IgD-negative memory B cell (primary cell): ENCODE measurements at regions not wholly inside any gene's neighbourhood (a gene's known extent, or its start where the extent isn't known, plus 50 kb on each side); places are given as distances from the start of the nearest gene placed in this dataset.
"Not testable (repeated sequence)": the region's sequence is repeated elsewhere in the genome, so short reads cannot be mapped to it uniquely, and the experiment has no call there.

ENCODE experiments used
- H3K27ac Mint-ChIP-seq, 3 donors: one replicate each; pipeline ENCODE4 v1.8.0; 2020 to 2022; ENCODE audit warnings: mild to moderate bottlenecking in 3 of 3, mixed read lengths in 3 of 3, moderate library complexity in 1 of 3
- H3K27me3 Mint-ChIP-seq: one replicate; pipeline ENCODE4 v1.8.0; 2021; ENCODE audit warnings: mixed read lengths
- H3K36me3 Mint-ChIP-seq: one replicate; pipeline ENCODE4 v1.8.0; 2020; ENCODE audit warnings: mild to moderate bottlenecking, mixed read lengths
- H3K4me1 Mint-ChIP-seq, 3 donors: one replicate each; pipeline ENCODE4 v1.8.0; 2020 to 2022; ENCODE audit warnings: mixed read lengths in 3 of 3, mild to moderate bottlenecking in 1 of 3
- H3K4me3 Mint-ChIP-seq, 4 donors: one replicate each; pipeline ENCODE4 v1.8.0; 2020 to 2022; ENCODE audit warnings: mild to moderate bottlenecking in 4 of 4, mixed read lengths in 4 of 4, moderate library complexity in 3 of 4
- H3K9me3 Mint-ChIP-seq, 3 donors: one replicate each; pipeline ENCODE4 v1.8.0; 2020 to 2021; ENCODE audit warnings: mixed read lengths in 3 of 3, mild to moderate bottlenecking in 1 of 3

DNA sequence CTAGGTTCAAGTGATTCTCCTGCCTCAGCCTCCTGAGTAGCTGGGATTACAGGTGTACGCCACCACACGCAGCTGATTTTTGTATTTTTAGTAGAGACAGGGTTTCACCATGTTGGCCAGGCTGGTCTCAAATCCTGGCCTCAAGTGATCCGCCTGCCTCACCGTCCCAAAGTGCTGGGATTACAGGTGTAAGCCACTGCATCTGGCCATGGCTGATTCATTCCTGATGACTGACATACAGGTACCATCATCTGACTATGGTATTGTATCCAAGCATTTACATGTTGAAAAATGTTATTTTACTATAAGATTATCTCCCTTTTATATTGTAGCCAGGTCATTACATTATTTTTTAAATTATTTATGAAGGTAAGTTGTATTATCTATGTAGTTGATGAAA lies 180.5 kb downstream of the NRP2 start:
- H3K36me3 Mint-ChIP-seq, H3K4me1 Mint-ChIP-seq: not testable (repeated sequence)
- H3K27me3 Mint-ChIP-seq: peaks cover 20% of the 10 kb centered on the region

DNA sequence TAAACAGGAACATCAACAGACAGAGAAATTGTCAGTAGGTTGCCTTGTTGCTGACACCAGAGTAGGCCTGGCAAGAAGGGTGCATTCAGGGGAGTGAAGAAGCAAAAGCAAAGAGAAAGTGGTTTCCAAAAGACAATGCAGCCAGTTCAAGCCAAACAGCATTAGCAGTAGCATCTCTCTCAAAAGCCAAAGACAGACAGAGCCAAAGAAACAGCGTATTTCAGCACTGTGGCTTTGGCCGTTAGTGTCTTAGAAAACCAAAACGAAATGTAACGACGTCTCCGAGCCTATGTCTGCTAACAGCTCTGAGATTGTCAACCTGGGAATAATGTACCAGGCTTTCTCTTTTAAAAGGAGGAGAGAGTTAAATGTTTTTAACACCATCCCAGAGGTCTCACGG lies 178.6 kb downstream of the NRP2 start:
- Mint-ChIP-seq H3K27ac (no peak overlapping the region), H3K4me1 (peaks cover 0 to 10% (median 0%) of the 10 kb centered on the region in 3 donors), H3K27me3 (peaks cover 21% of the 10 kb centered on the region), H3K4me3 (no peak overlapping the region), H3K36me3 (peaks cover 2% of the 10 kb centered on the region), H3K9me3 (no peaks in the 10 kb centered on the region)

More for the DNA sequence above, 180.5 kb downstream of the NRP2 start:
- H3K9me3 Mint-ChIP-seq, H3K27ac Mint-ChIP-seq, H3K4me3 Mint-ChIP-seq: not testable (repeated sequence)

DNA sequence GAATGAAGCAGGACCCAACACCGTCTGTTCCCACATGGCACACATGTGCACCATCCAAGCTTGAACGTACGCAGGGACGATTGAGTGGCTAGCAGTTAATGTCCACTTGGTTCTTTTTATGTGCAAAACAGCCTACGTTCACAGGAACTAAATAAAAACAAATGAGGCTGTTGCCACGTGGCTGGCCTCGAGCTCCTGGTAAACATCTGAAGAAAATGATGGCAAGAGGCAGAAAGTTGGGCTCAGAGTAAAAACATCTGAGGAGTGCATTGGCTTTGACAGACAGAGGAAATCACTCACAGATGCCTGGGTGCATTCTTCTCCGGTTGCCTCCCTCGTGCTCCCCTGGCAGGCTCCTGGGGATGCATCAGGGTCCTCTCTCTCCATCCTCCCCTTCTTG lies 177.9 kb downstream of the NRP2 start:
- H3K36me3 Mint-ChIP-seq: peaks cover 4% of the 10 kb centered on the region
- H3K27ac Mint-ChIP-seq: no peak overlapping the region
- H3K4me1 Mint-ChIP-seq: peaks cover 0 to 10% (median 0%) of the 10 kb centered on the region in 3 donors
- H3K27me3 Mint-ChIP-seq: peaks cover 21% of the 10 kb centered on the region
- peak overlapping the region in 1 of 4 donors; percentile 46 for H3K4me3 Mint-ChIP-seq
- peaks cover 2 to 4% (median 3%) of the 10 kb centered on the region in 3 donors for H3K9me3 Mint-ChIP-seq

DNA sequence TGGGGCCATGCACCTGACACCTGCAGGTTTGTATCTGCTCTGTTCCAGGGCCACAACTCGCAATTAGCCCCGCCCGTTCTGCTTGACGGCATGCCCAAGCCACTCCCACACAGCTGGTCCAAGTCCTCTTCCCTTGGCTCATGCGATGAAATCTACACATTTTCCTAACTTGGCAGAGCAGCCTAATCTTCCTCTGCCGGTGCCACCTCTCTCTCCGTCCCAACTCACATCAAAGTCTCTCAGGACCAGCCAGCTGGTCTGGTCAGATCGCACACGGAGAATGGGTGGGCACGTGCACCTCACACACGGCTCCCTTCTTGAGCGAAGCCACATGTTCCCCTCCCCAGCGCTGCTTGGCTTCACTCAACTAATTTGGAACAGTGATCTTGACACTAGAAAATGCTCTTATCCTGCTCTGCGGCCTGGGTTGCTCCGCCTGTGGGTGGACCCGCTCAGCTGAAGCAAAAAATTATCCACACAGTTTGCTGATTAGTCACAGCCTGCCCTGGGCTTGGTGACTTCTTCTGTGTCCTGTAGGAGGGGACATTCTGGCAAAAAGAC lies 176.7 kb downstream of the NRP2 start:
- peaks cover 2 to 4% (median 3%) of the 10 kb centered on the region in 3 donors for H3K9me3 Mint-ChIP-seq
- H3K4me3 Mint-ChIP-seq: no peak overlapping the region
- peaks cover 0 to 10% (median 0%) of the 10 kb centered on the region in 3 donors for H3K4me1 Mint-ChIP-seq
- peaks cover 19% of the 10 kb centered on the region for H3K27me3 Mint-ChIP-seq
- H3K27ac Mint-ChIP-seq: no peak overlapping the region
- peaks cover 4% of the 10 kb centered on the region for H3K36me3 Mint-ChIP-seq

DNA sequence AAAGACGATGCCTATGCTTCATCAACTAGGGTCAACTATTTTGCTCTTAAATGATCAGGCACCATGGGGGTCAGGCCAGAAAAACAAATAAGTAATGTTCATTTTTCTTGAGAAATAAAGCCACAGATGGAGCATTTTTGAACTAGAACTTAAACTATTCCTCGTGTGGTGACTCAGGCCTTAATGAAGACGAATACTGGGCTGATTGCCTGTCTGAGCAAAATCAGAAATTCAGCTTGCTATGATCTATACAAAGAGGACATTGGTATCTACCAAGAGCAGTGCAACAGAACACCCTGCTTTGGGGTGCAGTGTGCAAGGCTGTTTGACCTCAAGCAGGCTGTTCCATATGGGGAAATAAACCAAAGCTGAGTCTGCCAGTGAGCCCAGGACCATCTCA lies 176.0 kb downstream of the NRP2 start:
- peaks cover 0 to 10% (median 0%) of the 10 kb centered on the region in 3 donors for H3K4me1 Mint-ChIP-seq
- peaks cover 4% of the 10 kb centered on the region for H3K36me3 Mint-ChIP-seq
- no peak overlapping the region for H3K27ac Mint-ChIP-seq
- H3K27me3 Mint-ChIP-seq: peaks cover 19% of the 10 kb centered on the region
- no peak overlapping the region for H3K4me3 Mint-ChIP-seq
- H3K9me3 Mint-ChIP-seq: peaks cover 2 to 4% (median 3%) of the 10 kb centered on the region in 3 donors

DNA sequence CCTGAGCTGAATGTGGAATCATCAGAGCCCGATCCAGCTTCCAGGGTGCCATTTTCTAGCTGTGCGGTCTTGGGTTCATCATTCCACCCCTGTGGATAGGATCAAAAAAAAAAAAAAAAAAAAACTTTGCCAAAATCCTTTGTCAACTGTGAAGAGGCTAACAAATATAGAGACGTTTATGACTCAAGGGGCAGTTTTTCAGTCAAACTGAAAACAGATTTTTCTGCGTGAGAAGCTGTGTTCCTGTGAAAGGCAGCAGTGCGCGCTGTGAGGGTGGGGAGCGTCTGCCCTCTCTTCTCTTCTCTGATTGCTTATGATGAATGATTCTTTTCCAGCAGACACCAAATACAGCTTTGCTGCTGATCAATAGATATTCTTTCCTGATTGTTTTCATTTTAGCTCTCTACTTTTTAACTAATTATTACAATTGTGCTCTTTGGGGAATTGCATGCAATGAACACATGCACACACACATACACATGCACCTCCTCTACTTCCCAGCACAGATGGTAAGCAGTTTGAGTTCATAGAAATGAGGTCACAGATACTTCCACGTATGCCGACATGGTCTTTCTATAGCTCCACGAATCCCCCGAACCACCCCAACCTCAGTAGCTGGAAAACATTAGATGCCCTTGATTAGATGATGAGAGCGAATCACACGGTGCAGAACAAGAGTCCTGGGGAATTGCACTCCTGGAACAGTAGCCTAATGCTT lies 175.4 kb downstream of the NRP2 start:
- Mint-ChIP-seq H3K9me3 (peaks cover 2 to 4% (median 3%) of the 10 kb centered on the region in 3 donors), H3K4me3 (no peak overlapping the region), H3K36me3 (peaks cover 4% of the 10 kb centered on the region), H3K27ac (no peak overlapping the region), H3K27me3 (peaks cover 19% of the 10 kb centered on the region), H3K4me1 (peaks cover 0 to 10% (median 0%) of the 10 kb centered on the region in 3 donors)

DNA sequence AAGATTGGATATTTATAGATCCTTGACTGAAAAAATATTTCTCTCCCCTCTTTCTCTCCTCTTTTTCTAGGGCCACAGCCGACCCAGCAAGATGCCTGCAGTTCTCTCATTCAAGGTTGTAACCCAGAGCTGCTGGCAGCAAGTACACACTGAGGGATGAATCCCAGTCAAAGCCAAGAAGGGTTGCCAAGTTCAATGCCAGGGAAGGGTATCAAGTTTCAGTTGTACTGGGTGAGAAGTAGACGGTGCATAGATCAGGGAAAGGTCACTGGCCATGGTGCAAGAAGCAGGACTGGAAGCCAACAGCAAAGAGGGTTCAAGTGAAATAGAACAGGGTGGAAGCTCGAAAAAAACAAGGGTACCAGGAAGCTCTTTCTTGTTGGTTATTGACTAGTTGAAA lies 170.2 kb downstream of the NRP2 start:
- Mint-ChIP-seq H3K4me1 (no peaks in the 10 kb centered on the region), H3K27ac (no peak overlapping the region)

DNA sequence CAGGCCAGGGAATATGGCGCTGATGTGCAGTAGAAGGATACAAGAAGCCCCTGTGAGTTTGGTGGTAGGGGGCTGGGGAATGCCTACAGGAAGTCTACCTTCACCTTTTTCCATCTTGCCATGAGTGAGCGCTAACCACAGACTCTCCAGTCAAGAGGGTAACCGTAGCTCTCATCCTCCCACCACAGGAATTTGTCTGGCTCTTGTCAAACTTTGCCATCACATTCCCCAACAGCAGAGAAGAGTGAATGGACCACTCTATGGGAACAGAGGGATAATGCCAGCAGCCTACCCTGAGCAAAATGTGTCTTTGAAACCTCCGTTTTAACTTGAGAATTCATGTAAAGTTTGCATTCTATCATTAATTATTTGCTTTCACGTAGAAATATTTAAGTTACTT lies 168.3 kb downstream of the NRP2 start:
- no peaks in the 10 kb centered on the region for H3K4me1 Mint-ChIP-seq
- peaks cover 2 to 3% (median 2%) of the 10 kb centered on the region in 3 donors for H3K9me3 Mint-ChIP-seq
- H3K36me3 Mint-ChIP-seq: peaks cover 2% of the 10 kb centered on the region
- no peak overlapping the region for H3K4me3 Mint-ChIP-seq
- peaks cover 6% of the 10 kb centered on the region for H3K27me3 Mint-ChIP-seq
- no peak overlapping the region for H3K27ac Mint-ChIP-seq

More for the DNA sequence above, 170.2 kb downstream of the NRP2 start:
- Mint-ChIP-seq H3K27me3 (peaks cover 3% of the 10 kb centered on the region), H3K36me3 (peaks cover 3% of the 10 kb centered on the region), H3K4me3 (no peak overlapping the region), H3K9me3 (peaks cover 2 to 4% (median 3%) of the 10 kb centered on the region in 3 donors)

DNA sequence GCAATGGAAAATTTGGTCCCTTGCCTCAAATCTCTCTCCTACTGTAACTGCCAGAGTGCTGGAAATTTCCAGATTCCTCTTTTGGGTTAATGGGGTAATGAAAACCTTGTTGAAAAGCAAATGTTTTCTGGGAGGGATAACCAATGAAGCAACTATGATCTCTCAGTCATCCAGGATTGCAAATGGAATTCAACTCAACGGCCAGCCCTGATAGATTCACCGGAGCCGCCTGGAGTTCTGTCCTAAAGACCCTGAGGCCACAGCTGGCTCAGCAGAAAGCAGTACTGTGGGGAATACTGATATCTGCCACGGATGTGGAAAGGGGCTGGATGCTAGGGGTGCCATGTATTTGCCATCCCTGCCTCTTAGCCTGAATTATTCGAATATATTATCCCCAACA lies 167.8 kb downstream of the NRP2 start:
- H3K36me3 Mint-ChIP-seq: no peaks in the 10 kb centered on the region
- no peak overlapping the region for H3K4me3 Mint-ChIP-seq
- H3K9me3 Mint-ChIP-seq: no peaks in the 10 kb centered on the region
- no peaks in the 10 kb centered on the region for H3K4me1 Mint-ChIP-seq
- peaks cover 6% of the 10 kb centered on the region for H3K27me3 Mint-ChIP-seq
- H3K27ac Mint-ChIP-seq: no peak overlapping the region

DNA sequence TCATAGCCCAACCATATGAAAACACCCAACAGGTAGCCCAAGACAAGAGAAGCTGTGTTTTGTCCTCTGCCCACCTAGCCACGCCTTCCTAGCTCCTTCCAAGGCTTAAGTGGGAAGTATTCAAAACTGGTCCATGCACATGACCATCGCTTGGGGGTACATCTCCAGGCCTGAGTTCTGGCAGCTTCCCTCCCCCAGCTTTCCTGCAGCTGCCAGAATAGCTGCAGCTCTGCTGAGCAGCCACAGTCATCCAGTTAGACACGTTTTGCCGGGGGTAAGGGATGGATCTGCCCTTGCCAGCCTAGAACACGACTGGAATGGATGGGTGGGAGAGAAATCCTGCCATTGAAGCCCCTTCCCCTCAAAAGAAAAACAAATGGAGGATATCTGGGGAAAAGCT lies 166.8 kb downstream of the NRP2 start:
- H3K4me1 Mint-ChIP-seq: peaks cover 0 to under 1% (median 0%) of the 10 kb centered on the region in 3 donors
- no peaks in the 10 kb centered on the region for H3K36me3 Mint-ChIP-seq
- no peaks in the 10 kb centered on the region for H3K9me3 Mint-ChIP-seq
- H3K27me3 Mint-ChIP-seq: peaks cover 6% of the 10 kb centered on the region
- H3K27ac Mint-ChIP-seq: no peak overlapping the region
- H3K4me3 Mint-ChIP-seq: no peak overlapping the region

DNA sequence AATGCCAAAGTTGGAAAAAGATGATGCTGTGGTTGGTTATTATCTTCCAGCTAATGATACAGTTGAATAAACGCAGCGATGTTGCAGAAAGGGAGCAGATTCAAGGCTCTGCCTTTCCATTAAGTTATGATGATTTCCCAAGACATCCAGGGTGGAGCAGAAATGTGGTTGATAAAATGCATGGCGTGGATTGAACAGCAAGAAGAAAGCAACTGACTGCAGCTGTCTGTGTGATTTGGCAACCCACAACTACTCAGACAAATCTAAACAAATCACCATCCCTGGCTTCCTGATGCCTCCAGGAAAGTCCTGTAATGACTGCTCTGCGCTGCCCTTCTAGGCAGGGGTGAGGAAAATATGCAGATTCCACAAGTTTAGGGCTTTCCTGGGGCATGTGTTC lies 166.3 kb downstream of the NRP2 start:
- no peaks in the 10 kb centered on the region for H3K36me3 Mint-ChIP-seq
- no peak overlapping the region for H3K4me3 Mint-ChIP-seq
- peaks cover 0 to 5% (median 0%) of the 10 kb centered on the region in 3 donors for H3K4me1 Mint-ChIP-seq
- no peak overlapping the region for H3K27ac Mint-ChIP-seq
- H3K27me3 Mint-ChIP-seq: peaks cover 6% of the 10 kb centered on the region
- no peaks in the 10 kb centered on the region for H3K9me3 Mint-ChIP-seq
